IMR-90 (cell line): ENCODE measurements at regions not wholly inside any gene's neighbourhood (a gene's known extent, or its start where the extent isn't known, plus 50 kb on each side); places are given as distances from the start of the nearest gene placed in this dataset.

Experiments
- ATAC-seq: fragments of 200-7000 bp; cut with Tn5 transposase; 2 replicates; pipeline ENCODE4 v1.9.1; 2020; ENCODE audit warnings: low read depth, mild to moderate bottlenecking, moderate library complexity
- BruUV-seq: library from RNA; stranded (reverse); fragments of 400-500 nt; replicated peaks from 2 replicates; lab custom pipeline; 2021; lab: Mats Ljungman, UMichigan
- CTCF ChIA-PET: fragments of 300-600 bp; formaldehyde crosslinking; extraction: SDS; loops from one replicate; lab custom pipeline; 2021; ENCODE audit warnings: antibody characterized with exemption; lab: Yijun Ruan, JAX
- POLR2A ChIA-PET: fragments of 300-600 bp; sonication (Branson Sonifier 250); formaldehyde crosslinking; loops from one replicate; lab custom pipeline; 2022; ENCODE audit warnings: antibody characterized with exemption; ENCODE audit not compliant: unreplicated experiment; lab: Charles Lee
- DNase-seq: peaks from one replicate; pipeline ENCODE4 v3.0.0; 2013
- H2AFZ ChIP-seq: replicated peaks from 2 replicates; pipeline ENCODE3; 2013; ENCODE audit warnings: low read length, mild to moderate bottlenecking; ENCODE audit not compliant: poor library complexity
- H2AK5ac ChIP-seq: 2 replicates; pipeline ENCODE4 v1.6.1; 2013; ENCODE audit warnings: low read depth, low read length, inconsistent platforms
- H2AK9ac ChIP-seq: replicated peaks from 2 replicates; pipeline ENCODE3; 2013; ENCODE audit warnings: mild to moderate bottlenecking, low read depth, low read length, moderate library complexity; ENCODE audit not compliant: poor library complexity
- H2BK120ac ChIP-seq: 2 replicates; pipeline ENCODE4 v1.6.1; 2013; ENCODE audit warnings: low read depth, low read length, inconsistent platforms
- H2BK15ac ChIP-seq: 3 replicates; pipeline ENCODE4 v1.6.1; 2013; ENCODE audit warnings: low read depth, low read length, inconsistent platforms
- H2BK20ac ChIP-seq: 2 replicates; pipeline ENCODE4 v1.6.1; 2013; ENCODE audit warnings: low read depth, mild to moderate bottlenecking, inconsistent platforms, low read length, moderate library complexity
- H2BK5ac ChIP-seq: 2 replicates; pipeline ENCODE4 v1.6.1; 2013; ENCODE audit warnings: mild to moderate bottlenecking, low read depth, low read length, inconsistent platforms; ENCODE audit not compliant: poor library complexity, severe bottlenecking
- H3K14ac ChIP-seq: replicated peaks from 2 replicates; pipeline ENCODE4 v1.6.1; 2013; ENCODE audit warnings: low read depth, low read length, inconsistent platforms
- H3K18ac ChIP-seq: 2 replicates; pipeline ENCODE4 v1.6.1; 2013; ENCODE audit warnings: low read depth, low read length, control low read depth
- H3K23ac ChIP-seq: 2 replicates; pipeline ENCODE4 v1.6.1; 2013; ENCODE audit warnings: low read depth, low read length, inconsistent platforms
- H3K27ac ChIP-seq: 2 replicates; pipeline ENCODE4 v1.5.1; 2013; ENCODE audit warnings: mild to moderate bottlenecking, control low read depth, low read length; ENCODE audit not compliant: insufficient read depth
- H3K27me3 ChIP-seq: 2 replicates; pipeline ENCODE4 v1.6.1; 2013; ENCODE audit warnings: low read length; ENCODE audit not compliant: control insufficient read depth, insufficient read depth
- H3K36me3 ChIP-seq: 2 replicates; pipeline ENCODE4 v1.6.1; 2013; ENCODE audit warnings: low read length, mixed read lengths; ENCODE audit not compliant: control insufficient read depth, insufficient read depth
- H3K4ac ChIP-seq: 2 replicates; pipeline ENCODE4 v1.6.1; 2013; ENCODE audit warnings: low read depth, low read length, inconsistent platforms
- H3K4me1 ChIP-seq: 2 replicates; pipeline ENCODE4 v1.6.1; 2013; ENCODE audit warnings: low read length, mixed read lengths; ENCODE audit not compliant: control insufficient read depth, insufficient read depth
- H3K4me2 ChIP-seq: 2 replicates; pipeline ENCODE4 v1.6.1; 2013; ENCODE audit warnings: low read depth, mild to moderate bottlenecking, control low read depth, low read length, moderate library complexity
- H3K4me3 ChIP-seq: 2 replicates; pipeline ENCODE4 v1.5.1; 2013; ENCODE audit warnings: low read depth, mild to moderate bottlenecking, control low read depth, low read length, moderate library complexity; ENCODE audit not compliant: insufficient read depth
- H3K56ac ChIP-seq: 2 replicates; pipeline ENCODE4 v1.6.1; 2013; ENCODE audit warnings: low read length, inconsistent platforms; ENCODE audit not compliant: insufficient read depth; ENCODE audit errors: extremely low read depth
- H3K79me1 ChIP-seq, 2 experiments: 2 replicates each; pipeline ENCODE4 v1.6.1; 2013; ENCODE audit warnings: low read length in 2 of 2, inconsistent platforms in 1 of 2, low read depth in 1 of 2
- H3K9ac ChIP-seq: 2 replicates; pipeline ENCODE4 v1.6.1; 2013; ENCODE audit warnings: low read depth, low read length, control low read depth
- H3K9me1 ChIP-seq: 2 replicates; pipeline ENCODE4 v1.6.1; 2013; ENCODE audit warnings: low read length, inconsistent platforms; ENCODE audit not compliant: insufficient read depth
- H3K9me3 ChIP-seq: 2 replicates; pipeline ENCODE4 v1.6.1; 2013; ENCODE audit warnings: low read length; ENCODE audit not compliant: control insufficient read depth, insufficient read depth
- H4K20me1 ChIP-seq: 2 replicates; pipeline ENCODE4 v1.6.1; 2013; ENCODE audit warnings: low read length, inconsistent platforms; ENCODE audit not compliant: insufficient read depth
- H4K5ac ChIP-seq: 2 replicates; pipeline ENCODE4 v1.6.1; 2013; ENCODE audit warnings: mild to moderate bottlenecking, low read depth, low read length, control low read depth
- H4K8ac ChIP-seq, 2 experiments: 2 replicates each; pipeline ENCODE4 v1.6.1; 2013; ENCODE audit warnings: low read depth in 2 of 2, low read length in 2 of 2, control low read depth in 1 of 2, inconsistent platforms in 1 of 2
- H4K91ac ChIP-seq: 2 replicates; pipeline ENCODE4 v1.6.1; 2013; ENCODE audit warnings: low read depth, low read length, inconsistent platforms; ENCODE audit not compliant: insufficient read depth
- CHD1 ChIP-seq: IDR thresholded peaks from 2 replicates; pipeline ENCODE4 v1.6.1; 2012; ENCODE audit warnings: low read depth, low read length, improper control_type of control experiment
- MXI1 ChIP-seq: IDR thresholded peaks from 2 replicates; pipeline ENCODE4 v1.6.1; 2012; ENCODE audit warnings: low read depth, mild to moderate bottlenecking, low read length, moderate library complexity, borderline replicate concordance
- RCOR1 ChIP-seq: IDR thresholded peaks from 2 replicates; pipeline ENCODE4 v1.6.1; 2012; ENCODE audit warnings: mild to moderate bottlenecking, low read length, improper control_type of control experiment; ENCODE audit not compliant: insufficient replicate concordance
- WGBS, 2 experiments: methylation state at CpG; one replicate each; pipeline versions ENCODE4 v1.1.5 to v1.1.7; 2013; ENCODE audit warnings: missing lambda C conversion rate in 2 of 2; ENCODE audit not compliant: insufficient read length in 1 of 2; ENCODE audit errors: extremely low coverage in 2 of 2; 5-methylcytosine and 5-hydroxymethylcytosine counted together
- dilution Hi-C: fragments of 300-500 bp; cut with HindIII; formaldehyde crosslinking; loops from one replicate; pipeline ENCODE4 v1.14.3; 2018; ENCODE audit warnings: low sequenced_read_pairs; ENCODE audit not compliant: unreplicated experiment
- in situ Hi-C: fragments of 300-500 bp; cut with MboI; formaldehyde crosslinking; loops from 3 replicates; pipeline ENCODE4 v1.14.3; 2019; ENCODE audit warnings: low sequenced_read_pairs, inconsistent platforms, mixed read lengths
- intact Hi-C: fragments of 100-400 bp; cut with micrococcal nuclease; formaldehyde crosslinking; loops from 2 replicates; pipeline ENCODE4 v1.10.0; 2022
- TF ChIP-seq, protein P1 (sequence below): fragments of 150-350 bp; IDR thresholded peaks from 2 replicates; pipeline ENCODE4 v1.6.1; 2016; ENCODE audit warnings: low read depth, mild to moderate bottlenecking, low read length, moderate library complexity, borderline replicate concordance

DNA sequence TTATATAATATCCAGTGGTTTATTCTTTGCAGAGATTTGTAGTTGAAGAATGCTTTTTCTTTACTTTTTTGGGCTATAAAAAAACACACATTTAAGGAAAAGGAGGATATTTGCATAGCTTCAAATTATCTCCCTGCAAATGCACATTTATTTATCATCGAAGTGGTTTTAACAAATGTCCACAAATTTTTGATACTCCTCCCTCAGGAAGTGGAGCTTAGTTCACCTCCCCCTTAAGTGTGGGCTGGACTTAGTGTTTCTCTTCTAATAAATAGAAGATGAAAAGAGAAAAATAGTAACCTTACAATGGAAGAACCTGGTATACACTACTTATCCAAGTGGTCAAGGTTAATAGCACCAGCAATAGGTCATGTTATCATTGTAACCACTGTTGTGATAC lies 537.6 kb downstream of the ARL4A start:
- no peaks in the 10 kb centered on the region for H3K79me1 ChIP-seq
- H3K14ac ChIP-seq, result no peak overlapping the region
- H3K9me3 ChIP-seq, result no peaks in the 10 kb centered on the region
- no peak overlapping the region for H3K18ac ChIP-seq
- H3K27me3 ChIP-seq, result no peaks in the 10 kb centered on the region
- H4K5ac ChIP-seq, result no peak overlapping the region
- H3K4me3 ChIP-seq, result no peak overlapping the region
- H3K23ac ChIP-seq, result no peak overlapping the region
- H2BK5ac ChIP-seq, result no peak overlapping the region
- CTCF ChIA-PET, result no interaction called here
- ATAC-seq (no peak), DNase-seq (no peak)
- no peak overlapping the region for H2AK9ac ChIP-seq
- H3K4me1 ChIP-seq, result no peaks in the 10 kb centered on the region
- H2AK5ac ChIP-seq, result no peak overlapping the region
- H3K9me1 ChIP-seq, result no peaks in the 10 kb centered on the region
- no TSS peak for BruUV-seq
- H3K56ac ChIP-seq, result no peak overlapping the region
- no peak overlapping the region for H3K4ac ChIP-seq
- no peak overlapping the region for H2BK20ac ChIP-seq
- H4K20me1 ChIP-seq, result no peaks in the 10 kb centered on the region
- no peak overlapping the region for H4K8ac ChIP-seq
- POLR2A ChIA-PET, result no interaction called here
- H2BK120ac ChIP-seq, result no peak overlapping the region
- H3K4me2 ChIP-seq, result no peak overlapping the region
- no peak overlapping the region for H3K9ac ChIP-seq
- TF ChIP-seq CHD1 (no peak), RCOR1 (no peak), MXI1 (no peak)
- TF ChIP-seq, protein P1, sequence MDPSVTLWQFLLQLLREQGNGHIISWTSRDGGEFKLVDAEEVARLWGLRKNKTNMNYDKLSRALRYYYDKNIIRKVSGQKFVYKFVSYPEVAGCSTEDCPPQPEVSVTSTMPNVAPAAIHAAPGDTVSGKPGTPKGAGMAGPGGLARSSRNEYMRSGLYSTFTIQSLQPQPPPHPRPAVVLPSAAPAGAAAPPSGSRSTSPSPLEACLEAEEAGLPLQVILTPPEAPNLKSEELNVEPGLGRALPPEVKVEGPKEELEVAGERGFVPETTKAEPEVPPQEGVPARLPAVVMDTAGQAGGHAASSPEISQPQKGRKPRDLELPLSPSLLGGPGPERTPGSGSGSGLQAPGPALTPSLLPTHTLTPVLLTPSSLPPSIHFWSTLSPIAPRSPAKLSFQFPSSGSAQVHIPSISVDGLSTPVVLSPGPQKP, result no peak
- intact Hi-C loops (no loop called here), in situ Hi-C loops (no loop called here), dilution Hi-C loops (no loop called here)
- no peak overlapping the region for H3K27ac ChIP-seq
- WGBS, 2 experiments, result no CpG with 5 or more reads among the region's 1 CpG
- no peaks in the 10 kb centered on the region for H3K36me3 ChIP-seq
- H2BK15ac ChIP-seq, result no peak overlapping the region
- H2AFZ ChIP-seq, result no peak overlapping the region
- no peak overlapping the region for H4K91ac ChIP-seq
